GM06990 (cell line): ENCODE measurements at regions not wholly inside any gene's neighbourhood (a gene's known extent, or its start where the extent isn't known, plus 50 kb on each side); places are given as distances from the start of the nearest gene placed in this dataset.

ENCODE experiments used
- DNase-seq: peaks from one replicate; pipeline ENCODE4 v3.0.0-alpha.2; 2011; ENCODE audit not compliant: insufficient read length; ENCODE audit errors: extremely low read depth
- H3K27me3 ChIP-seq: replicated peaks from 2 replicates; pipeline ENCODE4 v1.6.0; 2011; ENCODE audit warnings: low read length; ENCODE audit not compliant: control insufficient read depth, insufficient read depth
- H3K36me3 ChIP-seq: 2 replicates; pipeline ENCODE4 v1.5.1; 2011; ENCODE audit warnings: low read length; ENCODE audit not compliant: control insufficient read depth, insufficient read depth
- H3K4me3 ChIP-seq: replicated peaks from 2 replicates; pipeline ENCODE4 v1.5.1; 2011; ENCODE audit warnings: low read depth, mild to moderate bottlenecking, control low read depth, low read length
- TF ChIP-seq, protein P1 (sequence below): IDR thresholded peaks from 2 replicates; pipeline ENCODE4 v1.5.1; 2011; ENCODE audit warnings: low read length, control low read depth, mild to moderate bottlenecking, inconsistent platforms; ENCODE audit not compliant: insufficient read depth, poor library complexity, severe bottlenecking

GRCh38 chr4:127578491-127578890, 54.3 kb upstream of the INTU start:
- DNase-seq: no peak
- Histone ChIP-seq H3K36me3 (no peaks in the 10 kb centered on the region), H3K27me3 (no peaks in the 10 kb centered on the region; the same call in 1 of the 2 replicates), H3K4me3 (no peak overlapping the region)
- TF ChIP-seq, protein P1, sequence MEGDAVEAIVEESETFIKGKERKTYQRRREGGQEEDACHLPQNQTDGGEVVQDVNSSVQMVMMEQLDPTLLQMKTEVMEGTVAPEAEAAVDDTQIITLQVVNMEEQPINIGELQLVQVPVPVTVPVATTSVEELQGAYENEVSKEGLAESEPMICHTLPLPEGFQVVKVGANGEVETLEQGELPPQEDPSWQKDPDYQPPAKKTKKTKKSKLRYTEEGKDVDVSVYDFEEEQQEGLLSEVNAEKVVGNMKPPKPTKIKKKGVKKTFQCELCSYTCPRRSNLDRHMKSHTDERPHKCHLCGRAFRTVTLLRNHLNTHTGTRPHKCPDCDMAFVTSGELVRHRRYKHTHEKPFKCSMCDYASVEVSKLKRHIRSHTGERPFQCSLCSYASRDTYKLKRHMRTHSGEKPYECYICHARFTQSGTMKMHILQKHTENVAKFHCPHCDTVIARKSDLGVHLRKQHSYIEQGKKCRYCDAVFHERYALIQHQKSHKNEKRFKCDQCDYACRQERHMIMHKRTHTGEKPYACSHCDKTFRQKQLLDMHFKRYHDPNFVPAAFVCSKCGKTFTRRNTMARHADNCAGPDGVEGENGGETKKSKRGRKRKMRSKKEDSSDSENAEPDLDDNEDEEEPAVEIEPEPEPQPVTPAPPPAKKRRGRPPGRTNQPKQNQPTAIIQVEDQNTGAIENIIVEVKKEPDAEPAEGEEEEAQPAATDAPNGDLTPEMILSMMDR: no peak

DNA sequence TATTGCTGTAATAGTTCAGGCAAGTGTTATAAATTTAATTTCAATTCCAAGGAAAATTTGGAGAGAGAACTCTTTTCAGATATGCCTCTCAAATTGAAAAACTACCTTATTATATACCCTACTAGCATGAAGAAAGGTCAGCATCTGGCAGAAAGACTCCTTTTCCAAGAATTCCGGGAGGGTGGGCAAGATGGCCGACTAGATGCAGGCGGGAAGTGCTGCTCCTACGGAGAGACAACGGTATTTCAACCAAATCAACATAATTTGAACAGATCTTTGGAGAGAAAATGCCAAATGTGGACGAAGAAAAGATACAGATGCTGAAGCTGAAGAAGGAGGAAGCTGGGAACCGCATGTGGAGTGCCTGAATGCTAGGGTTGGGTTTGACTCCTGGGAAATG, 53.8 kb upstream of the INTU start:
- TF ChIP-seq, protein P1: no peak
- DNase-seq: no peak
- Histone ChIP-seq H3K4me3 (no peak overlapping the region), H3K27me3 (no peaks in the 10 kb centered on the region; the same call in 1 of the 2 replicates), H3K36me3 (no peaks in the 10 kb centered on the region)

GRCh38 chr4:127579821-127580220, 52.9 kb upstream of the INTU start:
- H3K4me3 ChIP-seq: no peak overlapping the region
- H3K36me3 ChIP-seq: no peaks in the 10 kb centered on the region
- DNase-seq: no peak
- no peaks in the 10 kb centered on the region; the same call in 1 of the 2 replicates for H3K27me3 ChIP-seq
- TF ChIP-seq, protein P1: no peak

DNA sequence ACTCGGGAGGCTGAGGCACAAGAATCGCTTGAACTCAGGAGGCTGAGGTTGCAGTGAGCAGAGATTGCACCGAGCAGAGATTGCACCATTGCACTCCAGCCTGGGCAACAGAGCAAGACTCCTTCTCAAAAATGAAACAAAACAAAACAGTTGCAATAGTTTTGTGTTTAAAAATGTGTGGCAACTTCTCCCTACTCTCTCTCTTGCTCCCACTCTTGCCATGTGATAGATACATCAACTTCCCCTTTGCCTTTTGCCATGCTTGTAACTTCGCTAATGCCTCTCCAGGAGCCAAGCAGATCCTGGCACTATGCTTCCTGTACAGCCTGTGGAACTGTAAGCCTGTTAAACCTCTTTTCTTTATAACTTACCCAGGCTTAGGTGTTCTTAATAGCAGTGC, 52.5 kb upstream of the INTU start:
- Histone ChIP-seq H3K27me3 (no peaks in the 10 kb centered on the region; the same call in 1 of the 2 replicates), H3K36me3 (no peaks in the 10 kb centered on the region), H3K4me3 (no peak overlapping the region)
- TF ChIP-seq, protein P1: no peak
- no peak for DNase-seq

DNA sequence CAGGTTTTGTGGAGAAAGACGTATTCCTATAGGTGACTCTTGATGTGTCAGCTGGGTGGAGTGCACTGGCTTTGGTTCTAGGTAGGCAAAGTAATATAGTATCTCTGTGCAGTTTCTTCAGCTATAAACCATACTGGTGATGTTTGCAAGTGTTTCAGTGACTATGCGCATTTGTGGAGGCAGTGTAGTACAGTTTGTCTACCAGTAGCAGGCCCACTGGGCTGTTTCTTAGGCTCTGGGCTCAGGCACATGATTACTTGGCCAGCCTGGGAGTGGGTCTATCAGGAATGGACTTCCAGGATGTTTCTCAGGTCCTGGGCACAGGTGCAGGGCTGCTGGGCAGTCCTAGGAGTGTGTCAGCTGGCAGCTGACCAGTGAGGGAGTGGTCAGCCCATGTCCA, 51.9 kb upstream of the INTU start:
- no peak for DNase-seq
- H3K36me3 ChIP-seq: no peaks in the 10 kb centered on the region
- no peak overlapping the region for H3K4me3 ChIP-seq
- no peaks in the 10 kb centered on the region; the same call in 1 of the 2 replicates for H3K27me3 ChIP-seq
- TF ChIP-seq, protein P1: no peak
